IMR-90 (cell line): ENCODE measurements at regions not wholly inside any gene's neighbourhood (a gene's known extent, or its start where the extent isn't known, plus 50 kb on each side); places are given as distances from the start of the nearest gene placed in this dataset.

Experiments used
- ATAC-seq: fragments of 200-7000 bp; cut with Tn5 transposase; 2 replicates; pipeline ENCODE4 v1.9.1; 2020; ENCODE audit warnings: low read depth, mild to moderate bottlenecking, moderate library complexity
- BruUV-seq: library from RNA; stranded (reverse); fragments of 400-500 nt; replicated peaks from 2 replicates; lab custom pipeline; 2021; lab: Mats Ljungman, UMichigan
- CTCF ChIA-PET: fragments of 300-600 bp; formaldehyde crosslinking; extraction: SDS; loops from one replicate; lab custom pipeline; 2021; ENCODE audit warnings: antibody characterized with exemption; lab: Yijun Ruan, JAX
- POLR2A ChIA-PET: fragments of 300-600 bp; sonication (Branson Sonifier 250); formaldehyde crosslinking; loops from one replicate; lab custom pipeline; 2022; ENCODE audit warnings: antibody characterized with exemption; ENCODE audit not compliant: unreplicated experiment; lab: Charles Lee
- DNase-seq: peaks from one replicate; pipeline ENCODE4 v3.0.0; 2013
- H2AFZ ChIP-seq: replicated peaks from 2 replicates; pipeline ENCODE3; 2013; ENCODE audit warnings: low read length, mild to moderate bottlenecking; ENCODE audit not compliant: poor library complexity
- H2AK5ac ChIP-seq: 2 replicates; pipeline ENCODE4 v1.6.1; 2013; ENCODE audit warnings: low read depth, low read length, inconsistent platforms
- H2AK9ac ChIP-seq: replicated peaks from 2 replicates; pipeline ENCODE3; 2013; ENCODE audit warnings: mild to moderate bottlenecking, low read depth, low read length, moderate library complexity; ENCODE audit not compliant: poor library complexity
- H2BK120ac ChIP-seq: 2 replicates; pipeline ENCODE4 v1.6.1; 2013; ENCODE audit warnings: low read depth, low read length, inconsistent platforms
- H2BK15ac ChIP-seq: 3 replicates; pipeline ENCODE4 v1.6.1; 2013; ENCODE audit warnings: low read depth, low read length, inconsistent platforms
- H2BK20ac ChIP-seq: 2 replicates; pipeline ENCODE4 v1.6.1; 2013; ENCODE audit warnings: low read depth, mild to moderate bottlenecking, inconsistent platforms, low read length, moderate library complexity
- H2BK5ac ChIP-seq: 2 replicates; pipeline ENCODE4 v1.6.1; 2013; ENCODE audit warnings: mild to moderate bottlenecking, low read depth, low read length, inconsistent platforms; ENCODE audit not compliant: poor library complexity, severe bottlenecking
- H3K14ac ChIP-seq: replicated peaks from 2 replicates; pipeline ENCODE4 v1.6.1; 2013; ENCODE audit warnings: low read depth, low read length, inconsistent platforms
- H3K18ac ChIP-seq: 2 replicates; pipeline ENCODE4 v1.6.1; 2013; ENCODE audit warnings: low read depth, low read length, control low read depth
- H3K23ac ChIP-seq: 2 replicates; pipeline ENCODE4 v1.6.1; 2013; ENCODE audit warnings: low read depth, low read length, inconsistent platforms
- H3K27ac ChIP-seq: 2 replicates; pipeline ENCODE4 v1.5.1; 2013; ENCODE audit warnings: mild to moderate bottlenecking, control low read depth, low read length; ENCODE audit not compliant: insufficient read depth
- H3K27me3 ChIP-seq: 2 replicates; pipeline ENCODE4 v1.6.1; 2013; ENCODE audit warnings: low read length; ENCODE audit not compliant: control insufficient read depth, insufficient read depth
- H3K36me3 ChIP-seq: 2 replicates; pipeline ENCODE4 v1.6.1; 2013; ENCODE audit warnings: low read length, mixed read lengths; ENCODE audit not compliant: control insufficient read depth, insufficient read depth
- H3K4ac ChIP-seq: 2 replicates; pipeline ENCODE4 v1.6.1; 2013; ENCODE audit warnings: low read depth, low read length, inconsistent platforms
- H3K4me1 ChIP-seq: 2 replicates; pipeline ENCODE4 v1.6.1; 2013; ENCODE audit warnings: low read length, mixed read lengths; ENCODE audit not compliant: control insufficient read depth, insufficient read depth
- H3K4me2 ChIP-seq: 2 replicates; pipeline ENCODE4 v1.6.1; 2013; ENCODE audit warnings: low read depth, mild to moderate bottlenecking, control low read depth, low read length, moderate library complexity
- H3K4me3 ChIP-seq: 2 replicates; pipeline ENCODE4 v1.5.1; 2013; ENCODE audit warnings: low read depth, mild to moderate bottlenecking, control low read depth, low read length, moderate library complexity; ENCODE audit not compliant: insufficient read depth
- H3K56ac ChIP-seq: 2 replicates; pipeline ENCODE4 v1.6.1; 2013; ENCODE audit warnings: low read length, inconsistent platforms; ENCODE audit not compliant: insufficient read depth; ENCODE audit errors: extremely low read depth
- H3K79me1 ChIP-seq, 2 experiments: 2 replicates each; pipeline ENCODE4 v1.6.1; 2013; ENCODE audit warnings: low read length in 2 of 2, inconsistent platforms in 1 of 2, low read depth in 1 of 2
- H3K9ac ChIP-seq: 2 replicates; pipeline ENCODE4 v1.6.1; 2013; ENCODE audit warnings: low read depth, low read length, control low read depth
- H3K9me1 ChIP-seq: 2 replicates; pipeline ENCODE4 v1.6.1; 2013; ENCODE audit warnings: low read length, inconsistent platforms; ENCODE audit not compliant: insufficient read depth
- H3K9me3 ChIP-seq: 2 replicates; pipeline ENCODE4 v1.6.1; 2013; ENCODE audit warnings: low read length; ENCODE audit not compliant: control insufficient read depth, insufficient read depth
- H4K20me1 ChIP-seq: 2 replicates; pipeline ENCODE4 v1.6.1; 2013; ENCODE audit warnings: low read length, inconsistent platforms; ENCODE audit not compliant: insufficient read depth
- H4K5ac ChIP-seq: 2 replicates; pipeline ENCODE4 v1.6.1; 2013; ENCODE audit warnings: mild to moderate bottlenecking, low read depth, low read length, control low read depth
- H4K8ac ChIP-seq, 2 experiments: 2 replicates each; pipeline ENCODE4 v1.6.1; 2013; ENCODE audit warnings: low read depth in 2 of 2, low read length in 2 of 2, control low read depth in 1 of 2, inconsistent platforms in 1 of 2
- H4K91ac ChIP-seq: 2 replicates; pipeline ENCODE4 v1.6.1; 2013; ENCODE audit warnings: low read depth, low read length, inconsistent platforms; ENCODE audit not compliant: insufficient read depth
- BHLHE40 ChIP-seq: fragments of 150-350 bp; IDR thresholded peaks from 2 replicates; pipeline ENCODE4 v1.6.1; 2016; ENCODE audit warnings: mild to moderate bottlenecking, low read depth, low read length
- CHD1 ChIP-seq: IDR thresholded peaks from 2 replicates; pipeline ENCODE4 v1.6.1; 2012; ENCODE audit warnings: low read depth, low read length, improper control_type of control experiment
- CTCF ChIP-seq: conservative IDR thresholded peaks from 2 replicates; pipeline ENCODE4 v1.5.1; 2012; ENCODE audit warnings: mild to moderate bottlenecking, low read depth, low read length, improper control_type of control experiment
- ELK1 ChIP-seq: fragments of 150-350 bp; IDR thresholded peaks from 2 replicates; pipeline ENCODE4 v1.6.1; 2016; ENCODE audit warnings: low read depth, mild to moderate bottlenecking, low read length, moderate library complexity, borderline replicate concordance
- FOS ChIP-seq: fragments of 150-350 bp; IDR thresholded peaks from 2 replicates; pipeline ENCODE4 v1.6.1; 2016; ENCODE audit warnings: low read depth, low read length
- MAFK ChIP-seq: IDR thresholded peaks from 2 replicates; pipeline ENCODE4 v1.6.1; 2012; ENCODE audit warnings: low read depth, low read length, improper control_type of control experiment
- MAZ ChIP-seq: IDR thresholded peaks from 2 replicates; pipeline ENCODE4 v1.6.1; 2012; ENCODE audit warnings: low read depth, mild to moderate bottlenecking, low read length, improper control_type of control experiment, moderate library complexity, borderline replicate concordance
- MXI1 ChIP-seq: IDR thresholded peaks from 2 replicates; pipeline ENCODE4 v1.6.1; 2012; ENCODE audit warnings: low read depth, mild to moderate bottlenecking, low read length, moderate library complexity, borderline replicate concordance
- NFE2L2 ChIP-seq: fragments of 150-350 bp; IDR thresholded peaks from 2 replicates; pipeline ENCODE4 v1.6.1; 2016; ENCODE audit warnings: low read depth, mild to moderate bottlenecking, low read length
- POLR2A ChIP-seq: IDR thresholded peaks from 2 replicates; pipeline ENCODE4 v1.6.1; 2012; ENCODE audit warnings: mild to moderate bottlenecking, low read depth, low read length
- RFX5 ChIP-seq: IDR thresholded peaks from 2 replicates; pipeline ENCODE4 v1.8.0; 2012; ENCODE audit warnings: low read depth, mild to moderate bottlenecking, low read length, moderate library complexity
- SMC3 ChIP-seq: fragments of 150-350 bp; IDR thresholded peaks from 2 replicates; pipeline ENCODE4 v1.6.1; 2016; ENCODE audit warnings: low read depth, mild to moderate bottlenecking, antibody characterized with exemption, low read length, moderate library complexity
- USF2 ChIP-seq: fragments of 150-350 bp; IDR thresholded peaks from 2 replicates; pipeline ENCODE4 v1.6.1; 2017; ENCODE audit warnings: mild to moderate bottlenecking, antibody characterized with exemption, low read length, low read depth
- WGBS, 2 experiments: methylation state at CpG; one replicate each; pipeline versions ENCODE4 v1.1.5 to v1.1.7; 2013; ENCODE audit warnings: missing lambda C conversion rate in 2 of 2; ENCODE audit not compliant: insufficient read length in 1 of 2; ENCODE audit errors: extremely low coverage in 2 of 2; 5-methylcytosine and 5-hydroxymethylcytosine counted together
- dilution Hi-C: fragments of 300-500 bp; cut with HindIII; formaldehyde crosslinking; loops from one replicate; pipeline ENCODE4 v1.14.3; 2018; ENCODE audit warnings: low sequenced_read_pairs; ENCODE audit not compliant: unreplicated experiment
- in situ Hi-C: fragments of 300-500 bp; cut with MboI; formaldehyde crosslinking; loops from 3 replicates; pipeline ENCODE4 v1.14.3; 2019; ENCODE audit warnings: low sequenced_read_pairs, inconsistent platforms, mixed read lengths
- intact Hi-C: fragments of 100-400 bp; cut with micrococcal nuclease; formaldehyde crosslinking; loops from 2 replicates; pipeline ENCODE4 v1.10.0; 2022

GRCh38 chr3:107962946-107963345 lies 127.9 kb downstream of the CD47 start:
- H3K27ac ChIP-seq: no peak overlapping the region
- no peak overlapping the region for H2BK15ac ChIP-seq
- H2AK5ac ChIP-seq: no peak overlapping the region
- no peak overlapping the region for H3K4me3 ChIP-seq
- no peak overlapping the region for H4K5ac ChIP-seq
- H3K9me3 ChIP-seq: no peaks in the 10 kb centered on the region
- dilution Hi-C loops (no loop called here), in situ Hi-C loops (no loop called here), intact Hi-C loops (no loop called here)
- ATAC-seq: no peak
- no peak overlapping the region for H2BK5ac ChIP-seq
- H4K8ac ChIP-seq: no peak overlapping the region
- no peak overlapping the region for H2BK20ac ChIP-seq
- H3K4ac ChIP-seq: no peak overlapping the region
- H3K56ac ChIP-seq: no peak overlapping the region
- H3K27me3 ChIP-seq: no peaks in the 10 kb centered on the region; the same call in none of the 2 replicates
- H3K36me3 ChIP-seq: no peaks in the 10 kb centered on the region
- no peak overlapping the region for H2BK120ac ChIP-seq
- WGBS, 2 experiments: no CpG with 5 or more reads among the region's 3 CpGs
- no TSS peak for BruUV-seq
- no peaks in the 10 kb centered on the region for H3K9me1 ChIP-seq
- no peaks in the 10 kb centered on the region for H4K20me1 ChIP-seq
- TF ChIP-seq BHLHE40 (no peak), SMC3 (no peak), POLR2A (no peak), USF2 (no peak), RFX5 (no peak), CTCF (no peak), NFE2L2 (no peak), ELK1 (no peak), MXI1 (no peak), MAZ (no peak), CHD1 (no peak), MAFK (no peak), FOS (no peak)
- H3K4me1 ChIP-seq: 0 out of 2 replicates have a peak, but pooled peaks cover under 1% of the 10 kb centered on the region
- no peak overlapping the region for H4K91ac ChIP-seq
- ChIA-PET POLR2A (no interaction called here), CTCF (no interaction called here)
- no peak overlapping the region for H3K9ac ChIP-seq
- no peak overlapping the region for H3K23ac ChIP-seq
- no peak overlapping the region for H2AK9ac ChIP-seq
- H3K18ac ChIP-seq: no peak overlapping the region
- H2AFZ ChIP-seq: no peak overlapping the region
- H3K14ac ChIP-seq: no peak overlapping the region
- H3K79me1 ChIP-seq: no peaks in the 10 kb centered on the region
- H3K4me2 ChIP-seq: no peak overlapping the region
- peak; percentile 36 for DNase-seq
